Thymus (tissue), 11 donors: ENCODE measurements at regions not wholly inside any gene's neighbourhood (a gene's known extent, or its start where the extent isn't known, plus 50 kb on each side); places are given as distances from the start of the nearest gene placed in this dataset.

Source experiments
- DNase-seq, 9 donors: peaks; one replicate each; pipeline ENCODE4 v3.0.0-alpha.2; 2013; ENCODE audit warnings: low spot score in 9 of 9, low read depth in 6 of 9, missing footprints in 1 of 9
- H3K27ac ChIP-seq, 2 donors: one replicate each; pipeline ENCODE4 v1.5.1; 2013; ENCODE audit warnings: control low read depth in 1 of 2, low read depth in 1 of 2, low read length in 1 of 2, mild to moderate bottlenecking in 1 of 2, moderate library complexity in 1 of 2
- H3K27me3 ChIP-seq, 2 donors: one replicate each; pipeline ENCODE4 v1.5.1; 2013; ENCODE audit warnings: low read length in 1 of 2; ENCODE audit not compliant: control insufficient read depth in 2 of 2, insufficient read depth in 1 of 2
- H3K36me3 ChIP-seq, 2 donors: one replicate each; pipeline ENCODE4 v1.5.1; 2013; ENCODE audit warnings: low read length in 1 of 2, mild to moderate bottlenecking in 1 of 2, moderate library complexity in 1 of 2; ENCODE audit not compliant: control insufficient read depth in 2 of 2, insufficient read depth in 2 of 2
- H3K4me1 ChIP-seq, 2 donors: one replicate each; pipeline ENCODE4 v1.5.1; 2013; ENCODE audit warnings: low read length in 2 of 2; ENCODE audit not compliant: control insufficient read depth in 2 of 2, insufficient read depth in 2 of 2
- H3K4me3 ChIP-seq, 2 donors: one replicate each; pipeline ENCODE4 v1.5.1; 2013; ENCODE audit warnings: low read length in 2 of 2, control low read depth in 1 of 2, mild to moderate bottlenecking in 1 of 2
- H3K9me3 ChIP-seq, 2 donors: one replicate each; pipeline ENCODE4 v1.5.1; 2013; ENCODE audit warnings: low read length in 1 of 2, mild to moderate bottlenecking in 1 of 2; ENCODE audit not compliant: control insufficient read depth in 2 of 2, insufficient read depth in 1 of 2
- WGBS: extraction: QIAGEN DNeasy Blood & Tissue Kit; methylation state at CpG from one replicate; pipeline ENCODE4 v1.1.7; 2013; 5-methylcytosine and 5-hydroxymethylcytosine counted together
- donor health status: healthy.

DNA sequence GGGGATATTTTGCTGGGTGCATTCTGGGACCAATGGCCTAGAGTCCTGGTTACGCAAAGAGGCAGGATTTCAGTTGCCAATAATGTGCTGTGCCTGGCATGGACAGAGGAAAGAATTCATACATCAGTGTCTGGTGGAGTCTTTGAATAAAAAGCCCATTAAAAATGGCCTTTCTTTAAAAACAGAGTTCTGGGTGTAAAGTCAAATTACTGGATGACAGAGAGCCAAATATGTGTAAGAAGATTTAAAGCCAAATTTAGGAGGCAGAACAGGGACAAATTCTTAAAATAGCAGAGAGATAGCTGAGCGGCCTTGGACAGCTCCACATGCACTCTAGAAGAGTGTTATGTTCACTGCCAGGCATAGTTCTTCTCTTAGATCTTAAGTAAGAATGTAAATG, 60.8 kb upstream of the MEOX2 start:
- H3K36me3 ChIP-seq: no peaks in the 10 kb centered on the region
- no peaks in the 10 kb centered on the region for H3K27me3 ChIP-seq
- H3K9me3 ChIP-seq: no peaks in the 10 kb centered on the region
- H3K4me3 ChIP-seq: no peak overlapping the region
- H3K4me1 ChIP-seq: no peaks in the 10 kb centered on the region
- DNase-seq: no peak
- WGBS: 92% methylated on average over 2 of the region's 2 CpGs
- no peak overlapping the region for H3K27ac ChIP-seq

DNA sequence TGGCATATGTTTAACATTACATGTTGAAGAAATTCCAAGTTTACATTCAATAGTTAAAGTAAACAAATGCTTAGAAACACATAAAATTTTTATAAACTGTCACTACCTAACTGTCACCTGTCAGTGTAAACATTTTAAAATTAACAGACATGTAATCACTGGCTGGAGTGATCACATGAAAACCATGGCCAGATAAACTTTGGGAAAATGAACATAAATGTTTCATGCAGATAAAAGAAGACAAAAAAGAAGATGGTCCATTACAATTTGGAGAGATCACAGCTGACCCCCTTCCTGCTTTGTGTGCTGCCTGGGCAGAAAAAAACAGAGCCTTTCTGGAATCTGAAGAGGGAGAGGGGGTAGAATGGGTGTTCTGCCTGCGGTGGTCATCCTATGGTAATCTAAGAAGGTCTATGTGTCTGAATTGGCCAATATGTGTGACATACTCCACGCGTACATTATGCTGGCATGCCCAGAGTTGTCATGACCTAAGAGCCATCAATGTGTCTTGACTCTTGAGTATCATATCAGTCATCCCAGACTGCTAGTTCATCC, 57.5 kb upstream of the MEOX2 start:
- no peaks in the 10 kb centered on the region for H3K9me3 ChIP-seq
- H3K36me3 ChIP-seq: no peaks in the 10 kb centered on the region
- H3K27me3 ChIP-seq: no peaks in the 10 kb centered on the region
- H3K27ac ChIP-seq: no peak overlapping the region
- 66% methylated on average over 3 of the region's 3 CpGs for WGBS
- no peaks in the 10 kb centered on the region for H3K4me1 ChIP-seq
- no peak overlapping the region for H3K4me3 ChIP-seq
- DNase-seq: no peak

DNA sequence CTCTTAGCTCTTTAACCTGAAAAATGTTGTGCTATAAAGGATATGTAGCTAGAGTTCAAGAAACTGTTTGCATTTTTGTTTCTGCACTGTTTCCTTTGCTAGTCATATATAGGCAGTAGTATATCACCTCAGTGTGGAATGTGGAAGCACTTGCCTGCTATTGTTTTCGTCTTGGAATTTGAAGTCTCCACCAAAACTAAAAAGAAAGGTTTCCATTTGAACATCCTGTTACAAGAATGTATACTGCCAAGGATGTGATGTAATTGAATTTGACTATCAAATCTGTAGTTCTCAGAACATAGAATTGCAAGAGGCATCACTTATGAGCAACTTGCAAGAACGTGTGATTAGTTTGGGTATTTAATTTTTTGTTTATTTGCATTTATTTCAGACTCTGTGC, 51.1 kb upstream of the MEOX2 start:
- DNase-seq: no peak
- Histone ChIP-seq H3K4me3 (no peak overlapping the region), H3K36me3 (no peaks in the 10 kb centered on the region), H3K27me3 (no peaks in the 10 kb centered on the region), H3K27ac (no peak overlapping the region), H3K4me1 (no peaks in the 10 kb centered on the region), H3K9me3 (no peaks in the 10 kb centered on the region)
- WGBS: 87% methylated on average over 2 of the region's 2 CpGs
